ENCODE measurements at regions not wholly inside any gene's neighbourhood (a gene's known extent, or its start where the extent isn't known, plus 50 kb on each side); places are given as distances from the start of the nearest gene placed in this dataset.

- POLR2A ChIA-PET: no interaction called here
- no peak overlapping the region for H3K27ac Mint-ChIP-seq
- H3K4me3 Mint-ChIP-seq: no peak overlapping the region
Measured at GRCh38 chr12:115752913-115753726, 524.4 kb downstream of the MED13L start.

GRCh38 chr12:115752156-115752555 is 525.3 kb downstream of the MED13L start:
- no peak overlapping the region for H3K27ac Mint-ChIP-seq
- no peaks in the 10 kb centered on the region for H3K9me3 ChIP-seq (ENCODE audit: low read length)
- H3K4me3 Mint-ChIP-seq: no peak overlapping the region
- no peak overlapping the region for H3K27ac ChIP-seq (ENCODE audit: low read depth, low read length)
- no peaks in the 10 kb centered on the region for H3K4me1 ChIP-seq (ENCODE audit: insufficient read depth, low read length)
- DNase-seq: no peak
- no peaks in the 10 kb centered on the region for H3K36me3 Mint-ChIP-seq
- H3K36me3 ChIP-seq (ENCODE audit: insufficient read depth, low read length): no peaks in the 10 kb centered on the region
- no peak overlapping the region for H3K4me3 ChIP-seq (ENCODE audit: low read length)
- H3K4me1 Mint-ChIP-seq: no peaks in the 10 kb centered on the region
- ChIA-PET POLR2A (no interaction called here), CTCF (no interaction called here)
- H3K27me3 Mint-ChIP-seq: peaks cover 2 to 9% of the 10 kb centered on the region in 2 donors
- H3K9me3 Mint-ChIP-seq: peaks cover 0 to 2% (median 0%) of the 10 kb centered on the region in 5 donors
- no peaks in the 10 kb centered on the region for H3K27me3 ChIP-seq (ENCODE audit: insufficient read depth, low read length, poor library complexity, severe bottlenecking)

More at GRCh38 chr12:115752913-115753726, 524.4 kb downstream of the MED13L start:
- CTCF ChIA-PET: no interaction called here
- Mint-ChIP-seq H3K27me3 (peaks cover 2 to 17% of the 10 kb centered on the region in 2 donors), H3K4me1 (no peaks in the 10 kb centered on the region), H3K9me3 (peaks cover 0 to 2% (median 0%) of the 10 kb centered on the region in 5 donors), H3K36me3 (no peaks in the 10 kb centered on the region)
- Histone ChIP-seq H3K36me3 (ENCODE audit: insufficient read depth, low read length) (no peaks in the 10 kb centered on the region), H3K4me1 (ENCODE audit: insufficient read depth, low read length) (no peaks in the 10 kb centered on the region), H3K27ac (ENCODE audit: low read depth, low read length) (no peak overlapping the region), H3K27me3 (ENCODE audit: insufficient read depth, low read length, poor library complexity, severe bottlenecking) (no peaks in the 10 kb centered on the region), H3K4me3 (ENCODE audit: low read length) (no peak overlapping the region), H3K9me3 (ENCODE audit: low read length) (no peaks in the 10 kb centered on the region)
- peak in 1 of 5 donors; percentile 1 for DNase-seq

- POLR2A ChIA-PET: no interaction called here
- no peaks in the 10 kb centered on the region for H3K36me3 Mint-ChIP-seq
- H3K4me3 Mint-ChIP-seq: no peak overlapping the region
Measured at GRCh38 chr12:115750340-115750739, 527.2 kb downstream of the MED13L start.

GRCh38 chr12:115749071-115749841 is 528.2 kb downstream of the MED13L start:
- ChIA-PET CTCF (no interaction called here), POLR2A (no interaction called here)
- H3K36me3 ChIP-seq (ENCODE audit: insufficient read depth, low read length): no peaks in the 10 kb centered on the region
- H3K27me3 Mint-ChIP-seq: peaks cover 0 to 2% of the 10 kb centered on the region in 2 donors
- H3K27ac ChIP-seq (ENCODE audit: low read depth, low read length): no peak overlapping the region
- no peak overlapping the region for H3K4me3 Mint-ChIP-seq
- no peak overlapping the region for H3K4me3 ChIP-seq (ENCODE audit: low read length)
- H3K4me1 Mint-ChIP-seq: no peaks in the 10 kb centered on the region
- DNase-seq: no peak
- no peaks in the 10 kb centered on the region for H3K27me3 ChIP-seq (ENCODE audit: insufficient read depth, low read length, poor library complexity, severe bottlenecking)
- no peaks in the 10 kb centered on the region for H3K9me3 ChIP-seq (ENCODE audit: low read length)
- H3K36me3 Mint-ChIP-seq: no peaks in the 10 kb centered on the region
- no peak overlapping the region for H3K27ac Mint-ChIP-seq
- H3K4me1 ChIP-seq (ENCODE audit: insufficient read depth, low read length): no peaks in the 10 kb centered on the region
- peaks cover 0 to 4% (median 0%) of the 10 kb centered on the region in 5 donors for H3K9me3 Mint-ChIP-seq

More at GRCh38 chr12:115750340-115750739, 527.2 kb downstream of the MED13L start:
- H3K9me3 Mint-ChIP-seq: peaks cover 0 to 4% (median 0%) of the 10 kb centered on the region in 5 donors
- peaks cover 2 to 4% of the 10 kb centered on the region in 2 donors for H3K27me3 Mint-ChIP-seq
- no peaks in the 10 kb centered on the region for H3K9me3 ChIP-seq (ENCODE audit: low read length)
- H3K4me1 Mint-ChIP-seq: no peaks in the 10 kb centered on the region
- CTCF ChIA-PET: no interaction called here
- no peak overlapping the region for H3K4me3 ChIP-seq (ENCODE audit: low read length)
- no peaks in the 10 kb centered on the region for H3K27me3 ChIP-seq (ENCODE audit: insufficient read depth, low read length, poor library complexity, severe bottlenecking)
- DNase-seq: no peak
- no peak overlapping the region for H3K27ac ChIP-seq (ENCODE audit: low read depth, low read length)
- H3K36me3 ChIP-seq (ENCODE audit: insufficient read depth, low read length): no peaks in the 10 kb centered on the region
- H3K27ac Mint-ChIP-seq: no peak overlapping the region
- no peaks in the 10 kb centered on the region for H3K4me1 ChIP-seq (ENCODE audit: insufficient read depth, low read length)

- peaks cover 0 to 5% (median 0%) of the 10 kb centered on the region in 5 donors for H3K9me3 Mint-ChIP-seq
- no peaks in the 10 kb centered on the region for H3K36me3 Mint-ChIP-seq
- Histone ChIP-seq H3K36me3 (ENCODE audit: insufficient read depth, low read length) (no peaks in the 10 kb centered on the region), H3K27me3 (ENCODE audit: insufficient read depth, low read length, poor library complexity, severe bottlenecking) (no peaks in the 10 kb centered on the region), H3K4me1 (ENCODE audit: insufficient read depth, low read length) (no peaks in the 10 kb centered on the region), H3K4me3 (ENCODE audit: low read length) (no peak overlapping the region), H3K9me3 (ENCODE audit: low read length) (no peaks in the 10 kb centered on the region), H3K27ac (ENCODE audit: low read depth, low read length) (no peak overlapping the region)
- H3K4me3 Mint-ChIP-seq: no peak overlapping the region
- DNase-seq: no peak
- CTCF ChIA-PET: no interaction called here
- no peaks in the 10 kb centered on the region for H3K4me1 Mint-ChIP-seq
- no peaks in the 10 kb centered on the region for H3K27me3 Mint-ChIP-seq
- no peak overlapping the region for H3K27ac Mint-ChIP-seq
- POLR2A ChIA-PET: no interaction called here
Measured at GRCh38 chr12:115740586-115741155, 536.8 kb downstream of the MED13L start.

- no peak overlapping the region for H3K4me3 Mint-ChIP-seq
- H3K4me3 ChIP-seq (ENCODE audit: low read length): no peak overlapping the region
- no peaks in the 10 kb centered on the region for H3K36me3 Mint-ChIP-seq
- no peaks in the 10 kb centered on the region for H3K27me3 Mint-ChIP-seq
- no peak overlapping the region for H3K27ac Mint-ChIP-seq
- ChIA-PET POLR2A (no interaction called here), CTCF (no interaction called here)
- H3K9me3 ChIP-seq (ENCODE audit: low read length): no peaks in the 10 kb centered on the region
- no peaks in the 10 kb centered on the region for H3K4me1 Mint-ChIP-seq
- H3K36me3 ChIP-seq (ENCODE audit: insufficient read depth, low read length): no peaks in the 10 kb centered on the region
- peaks cover 0 to 5% (median 0%) of the 10 kb centered on the region in 5 donors for H3K9me3 Mint-ChIP-seq
- no peak overlapping the region for H3K27ac ChIP-seq (ENCODE audit: low read depth, low read length)
- no peaks in the 10 kb centered on the region for H3K27me3 ChIP-seq (ENCODE audit: insufficient read depth, low read length, poor library complexity, severe bottlenecking)
- no peaks in the 10 kb centered on the region for H3K4me1 ChIP-seq (ENCODE audit: insufficient read depth, low read length)
- DNase-seq: no peak
Measured at GRCh38 chr12:115737895-115738294, 539.6 kb downstream of the MED13L start.

- Histone ChIP-seq H3K27ac (ENCODE audit: low read depth, low read length) (no peak overlapping the region), H3K27me3 (ENCODE audit: insufficient read depth, low read length, poor library complexity, severe bottlenecking) (no peaks in the 10 kb centered on the region), H3K9me3 (ENCODE audit: low read length) (no peaks in the 10 kb centered on the region), H3K36me3 (ENCODE audit: insufficient read depth, low read length) (no peaks in the 10 kb centered on the region), H3K4me3 (ENCODE audit: low read length) (no peak overlapping the region), H3K4me1 (ENCODE audit: insufficient read depth, low read length) (no peaks in the 10 kb centered on the region)
- Mint-ChIP-seq H3K4me1 (no peaks in the 10 kb centered on the region), H3K27ac (no peak overlapping the region), H3K36me3 (no peaks in the 10 kb centered on the region), H3K4me3 (no peak overlapping the region), H3K27me3 (no peaks in the 10 kb centered on the region), H3K9me3 (peaks cover 0 to 2% (median 1%) of the 10 kb centered on the region in 5 donors)
- POLR2A ChIA-PET: no interaction called here
- no peak for DNase-seq
- CTCF ChIA-PET: no interaction called here
Measured at GRCh38 chr12:115736360-115736759, 541.1 kb downstream of the MED13L start.

GRCh38 chr12:115730975-115731541 is 546.4 kb downstream of the MED13L start:
- H3K27ac Mint-ChIP-seq: no peak overlapping the region
- H3K27me3 Mint-ChIP-seq: no peaks in the 10 kb centered on the region
- H3K36me3 Mint-ChIP-seq: no peaks in the 10 kb centered on the region

More at GRCh38 chr12:115730975-115731541, 546.4 kb downstream of the MED13L start:
- Histone ChIP-seq H3K4me3 (ENCODE audit: low read length) (no peak overlapping the region), H3K9me3 (ENCODE audit: low read length) (no peaks in the 10 kb centered on the region), H3K27me3 (ENCODE audit: insufficient read depth, low read length, poor library complexity, severe bottlenecking) (no peaks in the 10 kb centered on the region), H3K4me1 (ENCODE audit: insufficient read depth, low read length) (no peaks in the 10 kb centered on the region), H3K27ac (ENCODE audit: low read depth, low read length) (no peak overlapping the region), H3K36me3 (ENCODE audit: insufficient read depth, low read length) (no peaks in the 10 kb centered on the region)
- CTCF ChIA-PET: no interaction called here
- Mint-ChIP-seq H3K4me1 (no peaks in the 10 kb centered on the region), H3K4me3 (no peak overlapping the region), H3K9me3 (peaks cover 0 to 9% (median 3%) of the 10 kb centered on the region in 5 donors)
- DNase-seq: no peak
- POLR2A ChIA-PET: no interaction called here

Data from CD8-positive, alpha-beta memory T cell (primary cell).